ENCODE measurements at regions not wholly inside any gene's neighbourhood (a gene's known extent, or its start where the extent isn't known, plus 50 kb on each side); places are given as distances from the start of the nearest gene placed in this dataset.

GRCh38 chr10:1846032-1846431 is 108.7 kb upstream of the ADARB2 start:
- TF ChIP-seq, protein P1, sequence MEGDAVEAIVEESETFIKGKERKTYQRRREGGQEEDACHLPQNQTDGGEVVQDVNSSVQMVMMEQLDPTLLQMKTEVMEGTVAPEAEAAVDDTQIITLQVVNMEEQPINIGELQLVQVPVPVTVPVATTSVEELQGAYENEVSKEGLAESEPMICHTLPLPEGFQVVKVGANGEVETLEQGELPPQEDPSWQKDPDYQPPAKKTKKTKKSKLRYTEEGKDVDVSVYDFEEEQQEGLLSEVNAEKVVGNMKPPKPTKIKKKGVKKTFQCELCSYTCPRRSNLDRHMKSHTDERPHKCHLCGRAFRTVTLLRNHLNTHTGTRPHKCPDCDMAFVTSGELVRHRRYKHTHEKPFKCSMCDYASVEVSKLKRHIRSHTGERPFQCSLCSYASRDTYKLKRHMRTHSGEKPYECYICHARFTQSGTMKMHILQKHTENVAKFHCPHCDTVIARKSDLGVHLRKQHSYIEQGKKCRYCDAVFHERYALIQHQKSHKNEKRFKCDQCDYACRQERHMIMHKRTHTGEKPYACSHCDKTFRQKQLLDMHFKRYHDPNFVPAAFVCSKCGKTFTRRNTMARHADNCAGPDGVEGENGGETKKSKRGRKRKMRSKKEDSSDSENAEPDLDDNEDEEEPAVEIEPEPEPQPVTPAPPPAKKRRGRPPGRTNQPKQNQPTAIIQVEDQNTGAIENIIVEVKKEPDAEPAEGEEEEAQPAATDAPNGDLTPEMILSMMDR (IDR thresholded peaks at IDR 0.05): no peak
- TF ChIP-seq POLR2AphosphoS5 (IDR thresholded peaks at IDR 0.05): no peak
- TF ChIP-seq POLR2A (IDR thresholded peaks at IDR 0.05): no peak
